ENCODE measurements at regions not wholly inside any gene's neighbourhood (a gene's known extent, or its start where the extent isn't known, plus 50 kb on each side); places are given as distances from the start of the nearest gene placed in this dataset.

- H3K4me1 Mint-ChIP-seq, result no peaks in the 10 kb centered on the region
- H3K4me3 ChIP-seq (ENCODE audit: low read length), result no peak overlapping the region
- CTCF ChIA-PET, result no interaction called here
These were observed 1111.2 kb downstream of the TUSC7 start for GRCh38 chr3:117820658-117821299.

GRCh38 chr3:117822416-117822815 is 1112.8 kb downstream of the TUSC7 start:
- Histone ChIP-seq H3K27ac (ENCODE audit: low read depth, low read length) (no peak overlapping the region), H3K4me1 (ENCODE audit: insufficient read depth, low read length) (no peaks in the 10 kb centered on the region), H3K9me3 (ENCODE audit: low read length) (no peaks in the 10 kb centered on the region), H3K27me3 (ENCODE audit: insufficient read depth, low read length, poor library complexity, severe bottlenecking) (no peaks in the 10 kb centered on the region), H3K36me3 (ENCODE audit: insufficient read depth, low read length) (no peaks in the 10 kb centered on the region), H3K4me3 (ENCODE audit: low read length) (no peak overlapping the region)
- POLR2A ChIA-PET, result no interaction called here
- no peak for DNase-seq
- peaks cover 0 to 5% (median 0%) of the 10 kb centered on the region in 5 donors for H3K9me3 Mint-ChIP-seq
- H3K36me3 Mint-ChIP-seq, result no peaks in the 10 kb centered on the region
- H3K27ac Mint-ChIP-seq, result no peak overlapping the region
- CTCF ChIA-PET, result no interaction called here
- no peaks in the 10 kb centered on the region for H3K27me3 Mint-ChIP-seq
- H3K4me3 Mint-ChIP-seq, result no peak overlapping the region
- H3K4me1 Mint-ChIP-seq, result no peaks in the 10 kb centered on the region

More at GRCh38 chr3:117820658-117821299, 1111.2 kb downstream of the TUSC7 start:
- H3K4me1 ChIP-seq (ENCODE audit: insufficient read depth, low read length), result no peaks in the 10 kb centered on the region
- Mint-ChIP-seq H3K9me3 (peaks cover 0 to 5% (median 2%) of the 10 kb centered on the region in 5 donors), H3K27me3 (no peaks in the 10 kb centered on the region), H3K4me3 (no peak overlapping the region), H3K27ac (no peak overlapping the region), H3K36me3 (no peaks in the 10 kb centered on the region)
- DNase-seq, result no peak
- no peaks in the 10 kb centered on the region for H3K9me3 ChIP-seq (ENCODE audit: low read length)
- POLR2A ChIA-PET, result no interaction called here
- no peak overlapping the region for H3K27ac ChIP-seq (ENCODE audit: low read depth, low read length)
- no peaks in the 10 kb centered on the region for H3K27me3 ChIP-seq (ENCODE audit: insufficient read depth, low read length, poor library complexity, severe bottlenecking)
- no peaks in the 10 kb centered on the region for H3K36me3 ChIP-seq (ENCODE audit: insufficient read depth, low read length)

GRCh38 chr3:117836296-117836695 is 1126.7 kb downstream of the TUSC7 start:
- Mint-ChIP-seq H3K9me3 (peaks cover 0 to 22% (median 2%) of the 10 kb centered on the region in 5 donors), H3K4me1 (no peaks in the 10 kb centered on the region)

GRCh38 chr3:117837391-117837790 is 1127.8 kb downstream of the TUSC7 start:
- ChIA-PET CTCF (no interaction called here), POLR2A (no interaction called here)
- no peaks in the 10 kb centered on the region for H3K4me1 ChIP-seq (ENCODE audit: insufficient read depth, low read length)
- peaks cover 0 to 22% (median 0%) of the 10 kb centered on the region in 5 donors for H3K9me3 Mint-ChIP-seq
- no peaks in the 10 kb centered on the region for H3K36me3 ChIP-seq (ENCODE audit: insufficient read depth, low read length)
- no peak for DNase-seq
- H3K9me3 ChIP-seq (ENCODE audit: low read length), result no peaks in the 10 kb centered on the region
- no peaks in the 10 kb centered on the region for H3K27me3 ChIP-seq (ENCODE audit: insufficient read depth, low read length, poor library complexity, severe bottlenecking)
- H3K27me3 Mint-ChIP-seq, result no peaks in the 10 kb centered on the region
- no peaks in the 10 kb centered on the region for H3K36me3 Mint-ChIP-seq
- no peaks in the 10 kb centered on the region for H3K4me1 Mint-ChIP-seq
- H3K27ac ChIP-seq (ENCODE audit: low read depth, low read length), result no peak overlapping the region
- no peak overlapping the region for H3K27ac Mint-ChIP-seq
- no peak overlapping the region for H3K4me3 Mint-ChIP-seq
- no peak overlapping the region for H3K4me3 ChIP-seq (ENCODE audit: low read length)

More at GRCh38 chr3:117836296-117836695, 1126.7 kb downstream of the TUSC7 start:
- Histone ChIP-seq H3K27ac (ENCODE audit: low read depth, low read length) (no peak overlapping the region), H3K4me1 (ENCODE audit: insufficient read depth, low read length) (no peaks in the 10 kb centered on the region), H3K36me3 (ENCODE audit: insufficient read depth, low read length) (no peaks in the 10 kb centered on the region), H3K9me3 (ENCODE audit: low read length) (no peaks in the 10 kb centered on the region), H3K4me3 (ENCODE audit: low read length) (no peak overlapping the region), H3K27me3 (ENCODE audit: insufficient read depth, low read length, poor library complexity, severe bottlenecking) (no peaks in the 10 kb centered on the region)
- Mint-ChIP-seq H3K36me3 (no peaks in the 10 kb centered on the region), H3K4me3 (no peak overlapping the region), H3K27ac (no peak overlapping the region), H3K27me3 (no peaks in the 10 kb centered on the region)
- POLR2A ChIA-PET, result no interaction called here
- CTCF ChIA-PET, result no interaction called here
- no peak for DNase-seq

- Mint-ChIP-seq H3K4me3 (no peak overlapping the region), H3K27ac (no peak overlapping the region), H3K9me3 (peaks cover 0 to 21% (median 0%) of the 10 kb centered on the region in 5 donors), H3K4me1 (no peaks in the 10 kb centered on the region), H3K36me3 (no peaks in the 10 kb centered on the region), H3K27me3 (no peaks in the 10 kb centered on the region)
- Histone ChIP-seq H3K4me3 (ENCODE audit: low read length) (no peak overlapping the region), H3K9me3 (ENCODE audit: low read length) (no peaks in the 10 kb centered on the region), H3K27ac (ENCODE audit: low read depth, low read length) (no peak overlapping the region), H3K27me3 (ENCODE audit: insufficient read depth, low read length, poor library complexity, severe bottlenecking) (no peaks in the 10 kb centered on the region), H3K4me1 (ENCODE audit: insufficient read depth, low read length) (no peaks in the 10 kb centered on the region), H3K36me3 (ENCODE audit: insufficient read depth, low read length) (no peaks in the 10 kb centered on the region)
- CTCF ChIA-PET, result no interaction called here
- DNase-seq, result no peak
- POLR2A ChIA-PET, result no interaction called here
These were observed 1132.5 kb downstream of the TUSC7 start for GRCh38 chr3:117842086-117842485.

- ChIA-PET POLR2A (no interaction called here), CTCF (no interaction called here)
- DNase-seq, result no peak
- no peak overlapping the region for H3K27ac Mint-ChIP-seq
- H3K27ac ChIP-seq (ENCODE audit: low read depth, low read length), result no peak overlapping the region
- no peaks in the 10 kb centered on the region for H3K27me3 Mint-ChIP-seq
- H3K4me3 ChIP-seq (ENCODE audit: low read length), result no peak overlapping the region
- no peaks in the 10 kb centered on the region for H3K4me1 ChIP-seq (ENCODE audit: insufficient read depth, low read length)
- H3K9me3 ChIP-seq (ENCODE audit: low read length), result no peaks in the 10 kb centered on the region
- H3K4me1 Mint-ChIP-seq, result no peaks in the 10 kb centered on the region
- H3K9me3 Mint-ChIP-seq, result peaks cover 0 to 14% (median 0%) of the 10 kb centered on the region in 5 donors
- H3K36me3 ChIP-seq (ENCODE audit: insufficient read depth, low read length), result no peaks in the 10 kb centered on the region
- H3K27me3 ChIP-seq (ENCODE audit: insufficient read depth, low read length, poor library complexity, severe bottlenecking), result no peaks in the 10 kb centered on the region
- no peaks in the 10 kb centered on the region for H3K36me3 Mint-ChIP-seq
- H3K4me3 Mint-ChIP-seq, result no peak overlapping the region
These were observed 1133.8 kb downstream of the TUSC7 start for GRCh38 chr3:117843356-117843755.

GRCh38 chr3:117844676-117845075 is 1135.1 kb downstream of the TUSC7 start:
- Mint-ChIP-seq H3K27ac (no peak overlapping the region), H3K27me3 (no peaks in the 10 kb centered on the region), H3K4me3 (no peak overlapping the region), H3K4me1 (no peaks in the 10 kb centered on the region), H3K9me3 (peaks cover 0 to 10% (median 0%) of the 10 kb centered on the region in 5 donors), H3K36me3 (no peaks in the 10 kb centered on the region)
- H3K4me3 ChIP-seq (ENCODE audit: low read length), result no peak overlapping the region
- no peak for DNase-seq
- no peaks in the 10 kb centered on the region for H3K36me3 ChIP-seq (ENCODE audit: insufficient read depth, low read length)
- no peaks in the 10 kb centered on the region for H3K27me3 ChIP-seq (ENCODE audit: insufficient read depth, low read length, poor library complexity, severe bottlenecking)
- POLR2A ChIA-PET, result no interaction called here
- no peaks in the 10 kb centered on the region for H3K4me1 ChIP-seq (ENCODE audit: insufficient read depth, low read length)
- CTCF ChIA-PET, result no interaction called here
- no peaks in the 10 kb centered on the region for H3K9me3 ChIP-seq (ENCODE audit: low read length)
- H3K27ac ChIP-seq (ENCODE audit: low read depth, low read length), result no peak overlapping the region

- H3K4me1 ChIP-seq (ENCODE audit: insufficient read depth, low read length), result no peaks in the 10 kb centered on the region
- ChIA-PET POLR2A (no interaction called here), CTCF (no interaction called here)
- H3K27me3 ChIP-seq (ENCODE audit: insufficient read depth, low read length, poor library complexity, severe bottlenecking), result no peaks in the 10 kb centered on the region
- no peak for DNase-seq
- no peaks in the 10 kb centered on the region for H3K9me3 ChIP-seq (ENCODE audit: low read length)
- H3K27me3 Mint-ChIP-seq, result no peaks in the 10 kb centered on the region
- H3K27ac ChIP-seq (ENCODE audit: low read depth, low read length), result no peak overlapping the region
- no peak overlapping the region for H3K4me3 Mint-ChIP-seq
- no peaks in the 10 kb centered on the region for H3K36me3 Mint-ChIP-seq
- H3K9me3 Mint-ChIP-seq, result peaks cover 0 to 11% (median 2%) of the 10 kb centered on the region in 5 donors
- H3K27ac Mint-ChIP-seq, result no peak overlapping the region
- no peak overlapping the region for H3K4me3 ChIP-seq (ENCODE audit: low read length)
- H3K36me3 ChIP-seq (ENCODE audit: insufficient read depth, low read length), result no peaks in the 10 kb centered on the region
- no peaks in the 10 kb centered on the region for H3K4me1 Mint-ChIP-seq
These were observed 1136.7 kb downstream of the TUSC7 start for GRCh38 chr3:117846238-117846637.

GRCh38 chr3:117848606-117849005 is 1139.0 kb downstream of the TUSC7 start:
- Mint-ChIP-seq H3K9me3 (peaks cover 0 to 19% (median 8%) of the 10 kb centered on the region in 5 donors), H3K27ac (no peak overlapping the region), H3K4me3 (no peak overlapping the region), H3K27me3 (no peaks in the 10 kb centered on the region), H3K36me3 (no peaks in the 10 kb centered on the region), H3K4me1 (no peaks in the 10 kb centered on the region)
- ChIA-PET CTCF (no interaction called here), POLR2A (no interaction called here)
- DNase-seq, result no peak
- H3K4me1 ChIP-seq (ENCODE audit: insufficient read depth, low read length), result no peaks in the 10 kb centered on the region
- H3K27me3 ChIP-seq (ENCODE audit: insufficient read depth, low read length, poor library complexity, severe bottlenecking), result no peaks in the 10 kb centered on the region
- H3K27ac ChIP-seq (ENCODE audit: low read depth, low read length), result no peak overlapping the region
- H3K4me3 ChIP-seq (ENCODE audit: low read length), result no peak overlapping the region
- no peaks in the 10 kb centered on the region for H3K9me3 ChIP-seq (ENCODE audit: low read length)
- no peaks in the 10 kb centered on the region for H3K36me3 ChIP-seq (ENCODE audit: insufficient read depth, low read length)

All from CD8-positive, alpha-beta memory T cell (primary cell).